ENCODE measurements at regions not wholly inside any gene's neighbourhood (a gene's known extent, or its start where the extent isn't known, plus 50 kb on each side); places are given as distances from the start of the nearest gene placed in this dataset.

- TF ChIP-seq CTCF (IDR thresholded peaks at IDR 0.05; ENCODE audit: insufficient read depth, low read length, poor library complexity, severe bottlenecking) (no peak), EZH2phosphoT487 (conservative IDR thresholded peaks at IDR 0.05; ENCODE audit: low read length) (no peak)
Measured at GRCh38 chr7:70923181-70923845, 208.6 kb upstream of the GALNT17 start.
